Uterus (tissue), 2 donors: ENCODE measurements at regions not wholly inside any gene's neighbourhood (a gene's known extent, or its start where the extent isn't known, plus 50 kb on each side); places are given as distances from the start of the nearest gene placed in this dataset.

Experiments used
- CTCF ChIP-seq, 4 experiments: fragments of 200-600 bp in 2 of 4; fragments of 450-650 bp in 2 of 4; sonication (generic) in 2 of 4; IDR thresholded peaks; one replicate each; pipeline ENCODE4 v1.5.1; 2016 to 2019; ENCODE audit warnings: antibody characterized with exemption in 4 of 4, mild to moderate bottlenecking in 2 of 4, moderate library complexity in 1 of 4
- POLR2A ChIP-seq, 2 donors: fragments of 450-650 bp; IDR thresholded peaks; one replicate each; pipeline ENCODE4 v1.6.1; 2016; ENCODE audit warnings: antibody characterized with exemption in 2 of 2, mild to moderate bottlenecking in 1 of 2, moderate library complexity in 1 of 2

GRCh38 chr4:108292229-108292628 is 123.5 kb upstream of the LEF1 start:
- no peak for TF ChIP-seq CTCF (IDR thresholded peaks at IDR 0.05)
- no peak for TF ChIP-seq POLR2A (IDR thresholded peaks at IDR 0.05)
